ENCODE measurements at regions not wholly inside any gene's neighbourhood (a gene's known extent, or its start where the extent isn't known, plus 50 kb on each side); places are given as distances from the start of the nearest gene placed in this dataset.

GRCh38 chr12:42794806-42795205, 205.3 kb upstream of the PRICKLE1 start:
- DNase-seq (ENCODE audit: low read depth) = no peak

DNA sequence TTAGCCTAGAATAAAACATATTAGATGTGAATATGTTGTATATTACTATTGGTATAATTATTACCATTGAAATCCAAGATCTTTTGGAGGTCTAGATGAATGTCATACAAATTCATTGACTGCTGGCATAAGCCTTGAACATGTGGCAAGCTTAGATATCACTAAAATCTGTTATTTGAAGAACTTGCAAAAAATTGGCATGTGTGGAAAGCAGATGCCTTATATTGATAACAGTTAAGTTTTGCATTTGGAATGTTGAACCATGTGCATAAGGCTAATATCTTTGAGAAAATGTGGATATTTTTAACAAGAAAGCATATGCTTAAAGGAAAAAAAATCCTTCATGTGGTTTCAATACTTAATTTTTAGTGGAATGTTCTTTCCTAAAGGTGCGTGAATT, 203.6 kb upstream of the PRICKLE1 start:
- no peak for DNase-seq (ENCODE audit: low read depth)

DNA sequence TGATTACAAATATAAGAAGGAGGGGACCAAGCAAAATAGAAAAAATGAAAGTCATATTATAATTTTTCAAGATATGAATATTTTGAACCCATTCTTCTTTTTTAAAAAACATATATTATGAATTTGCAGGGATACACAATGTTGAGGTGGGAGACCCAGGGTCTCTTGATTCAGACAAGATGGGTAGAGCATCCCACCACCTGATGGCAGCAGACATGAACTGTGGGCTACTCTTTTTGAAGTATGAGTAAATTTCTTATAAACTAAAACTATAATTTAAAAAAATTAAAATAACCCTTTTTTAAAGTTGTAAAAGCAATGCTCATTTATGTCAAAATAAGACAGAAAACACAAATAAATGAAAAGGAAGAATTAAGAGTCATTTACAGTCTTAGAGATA, 202.7 kb upstream of the PRICKLE1 start:
- no peak for DNase-seq (ENCODE audit: low read depth)

DNA sequence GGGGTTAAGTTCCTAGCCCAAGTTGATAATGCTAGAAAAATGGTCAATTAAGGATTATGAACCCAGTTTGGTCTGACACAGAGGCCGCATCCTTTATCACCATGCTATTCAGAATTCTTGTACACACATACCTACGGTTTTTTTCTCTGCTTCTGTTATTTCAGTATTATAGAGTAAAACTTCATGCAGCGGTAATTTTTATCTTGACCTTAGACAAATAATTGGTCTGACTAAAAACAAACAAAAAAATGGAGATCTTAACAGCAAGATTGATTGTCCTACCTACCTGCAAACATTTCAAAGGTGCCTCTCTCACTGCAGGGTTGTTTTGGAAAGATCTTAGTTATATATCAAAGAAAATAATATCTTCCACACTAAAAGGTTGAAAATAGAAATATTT, 201.9 kb upstream of the PRICKLE1 start:
- no peak for DNase-seq (ENCODE audit: low read depth)

DNA sequence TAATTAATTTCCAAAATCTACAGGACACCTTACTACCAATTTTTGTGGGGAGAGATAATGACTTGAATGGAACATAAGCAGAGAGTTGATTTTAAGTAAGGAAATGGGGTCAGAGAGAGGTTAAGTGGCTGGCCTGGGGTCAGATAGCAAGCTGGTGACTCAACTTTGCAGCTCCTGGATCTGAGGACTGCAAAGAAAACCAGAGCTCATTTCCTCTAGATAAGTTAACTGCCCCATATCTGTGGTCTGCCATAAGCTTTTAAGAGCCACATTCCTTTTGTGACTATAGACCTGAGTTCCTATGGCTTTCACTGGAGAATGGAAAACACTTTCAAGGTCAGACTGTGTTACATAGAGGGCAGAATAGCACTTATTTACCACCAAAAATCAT, 201.2 kb upstream of the PRICKLE1 start:
- DNase-seq (ENCODE audit: low read depth) = no peak

GRCh38 chr12:42789808-42790760, 200.5 kb upstream of the PRICKLE1 start:
- DNase-seq (ENCODE audit: low read depth) = no peak

DNA sequence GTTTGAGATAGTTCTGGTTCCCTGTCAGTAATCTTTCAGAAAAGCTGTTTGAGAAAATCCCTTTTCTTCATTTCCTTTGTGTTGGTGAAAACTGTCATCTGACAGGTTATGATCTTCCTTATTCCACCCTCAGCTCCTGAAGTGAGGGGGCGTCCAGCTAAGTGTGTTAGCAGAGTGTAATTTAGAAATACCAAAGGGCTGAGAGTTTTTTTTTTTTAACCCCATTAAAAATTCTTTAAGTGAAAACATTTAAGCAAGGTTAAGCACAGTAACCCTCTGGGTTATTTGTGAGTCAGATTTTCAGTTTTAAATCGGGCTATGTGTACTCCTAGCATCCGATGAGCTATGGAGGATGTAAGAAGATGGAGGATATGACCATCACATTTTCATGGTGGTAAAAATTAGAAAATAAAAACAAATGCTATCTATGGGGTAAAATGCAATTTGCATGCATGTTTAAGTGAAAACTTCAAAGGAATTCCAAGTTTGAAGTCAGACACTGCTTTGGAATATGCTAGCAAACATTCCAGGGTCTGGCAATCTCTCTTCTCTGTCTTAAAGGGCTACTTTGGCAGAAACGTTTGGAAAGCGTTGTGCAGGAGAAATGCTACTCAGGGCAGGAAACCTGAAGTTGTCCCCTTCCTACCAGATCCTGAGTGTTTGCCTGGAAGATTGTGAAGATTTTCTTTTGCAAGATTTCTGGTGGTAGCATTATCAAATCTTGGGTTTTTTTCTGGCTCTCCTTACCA, 197.0 kb upstream of the PRICKLE1 start:
- no peak for DNase-seq (ENCODE audit: low read depth)

- DNase-seq (ENCODE audit: low read depth) = no peak
Measured at GRCh38 chr12:42785944-42786343, 196.4 kb upstream of the PRICKLE1 start.

DNA sequence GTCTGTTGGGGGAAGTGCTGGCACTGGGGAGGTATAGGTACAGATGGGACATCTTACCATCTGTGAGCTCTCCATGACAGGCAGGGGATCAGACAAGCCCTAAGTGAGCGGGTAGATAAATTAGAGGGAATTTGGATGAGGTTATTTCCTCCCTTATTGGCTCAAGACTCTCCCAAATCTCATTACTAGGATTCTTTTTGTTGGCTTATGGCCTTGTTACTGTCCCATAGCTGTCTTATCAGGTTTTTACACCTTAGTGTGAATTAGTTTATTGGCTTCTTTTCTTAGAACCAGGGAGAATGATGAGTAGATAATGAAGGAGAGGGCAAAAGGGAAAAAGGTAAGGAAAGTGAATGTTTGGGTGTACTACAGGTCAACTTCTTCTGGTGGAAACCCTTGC, 191.1 kb upstream of the PRICKLE1 start:
- DNase-seq (ENCODE audit: low read depth) = no peak

GRCh38 chr12:42779186-42779859, 189.8 kb upstream of the PRICKLE1 start:
- no peak for DNase-seq (ENCODE audit: low read depth)

DNA sequence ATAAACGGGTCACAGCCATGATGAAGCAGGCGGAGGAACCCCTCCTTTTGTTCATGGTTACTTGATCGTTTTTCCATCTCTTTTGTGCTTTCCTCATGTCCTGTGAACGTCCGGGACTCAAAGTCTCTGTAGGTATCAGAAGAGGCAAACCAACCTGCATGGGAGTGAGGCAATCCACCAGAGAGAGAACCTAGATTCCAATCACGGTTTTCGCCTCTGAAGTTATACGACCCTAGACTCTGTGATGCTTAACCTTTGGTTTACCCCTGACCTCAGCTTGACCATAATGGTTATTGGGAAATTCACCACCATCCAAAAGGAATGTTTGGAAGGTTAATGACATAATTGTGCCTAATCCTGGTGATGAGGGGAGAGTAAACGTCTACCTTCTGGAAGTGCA, 186.8 kb upstream of the PRICKLE1 start:
- DNase-seq (ENCODE audit: low read depth) = no peak

GRCh38 chr12:42774238-42774637, 184.7 kb upstream of the PRICKLE1 start:
- no peak for DNase-seq (ENCODE audit: low read depth)

DNA sequence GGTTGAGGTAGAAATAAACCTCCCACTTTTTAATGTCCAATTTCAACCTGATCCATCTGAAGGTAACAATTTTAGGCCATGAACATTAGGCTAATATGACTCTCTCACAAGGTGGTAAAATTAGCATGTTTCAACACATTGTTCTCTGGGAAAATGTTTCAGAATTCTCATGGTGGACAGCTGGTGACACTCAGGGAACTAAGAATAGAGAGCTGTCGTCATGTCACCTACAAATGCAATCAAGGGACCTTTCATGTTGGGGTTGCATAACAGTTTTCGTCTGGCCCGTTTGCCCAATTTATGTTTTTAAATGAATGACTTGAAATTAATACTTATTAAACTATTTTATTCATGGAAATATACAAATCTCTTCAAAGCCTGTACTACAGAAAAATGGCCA, 180.7 kb upstream of the PRICKLE1 start:
- DNase-seq (ENCODE audit: low read depth) = no peak

DNA sequence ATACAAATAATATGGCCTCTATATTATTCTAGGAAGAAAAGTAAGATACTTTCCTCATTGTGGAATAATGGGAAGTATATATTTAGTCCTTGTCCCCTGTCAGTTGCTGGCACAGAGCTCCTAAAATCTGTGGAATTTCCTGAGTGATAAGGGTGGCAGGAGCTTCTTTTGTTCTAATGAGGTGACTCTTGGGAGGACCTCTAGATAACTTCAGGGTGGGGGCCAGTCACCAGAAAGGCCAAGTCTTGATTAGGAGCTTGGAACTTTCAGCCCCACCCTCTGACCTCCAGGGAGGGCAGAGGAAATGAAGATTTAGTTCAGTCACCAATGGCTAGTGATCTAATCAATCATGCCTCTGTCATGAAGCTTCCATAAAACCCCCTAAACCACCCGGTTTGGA, 179.9 kb upstream of the PRICKLE1 start:
- no peak for DNase-seq (ENCODE audit: low read depth)

- DNase-seq (ENCODE audit: low read depth) = no peak
Measured at GRCh38 chr12:42767998-42768397, 178.5 kb upstream of the PRICKLE1 start.

- DNase-seq (ENCODE audit: low read depth) = no peak
Measured at GRCh38 chr12:42767326-42767954, 177.9 kb upstream of the PRICKLE1 start.

DNA sequence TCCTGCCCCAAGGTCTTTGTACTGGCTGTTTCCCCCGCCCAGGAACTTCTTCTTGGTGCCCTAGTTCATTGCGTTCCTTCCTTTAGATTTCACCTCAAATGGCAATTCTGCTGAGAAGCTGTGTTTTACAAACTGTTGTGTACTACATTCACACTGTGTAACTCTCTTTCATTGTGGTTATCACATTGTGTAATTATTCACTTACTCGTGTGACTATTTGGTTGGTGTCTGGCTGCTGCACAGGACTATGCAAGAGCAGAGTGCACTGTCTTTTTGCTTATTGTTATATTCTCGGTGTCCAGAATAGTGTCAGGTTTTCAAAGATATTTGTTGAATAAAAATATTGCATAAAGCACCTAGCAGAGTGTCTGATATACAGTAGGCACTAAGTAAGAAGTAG, 177.2 kb upstream of the PRICKLE1 start:
- DNase-seq (ENCODE audit: low read depth) = no peak

DNA sequence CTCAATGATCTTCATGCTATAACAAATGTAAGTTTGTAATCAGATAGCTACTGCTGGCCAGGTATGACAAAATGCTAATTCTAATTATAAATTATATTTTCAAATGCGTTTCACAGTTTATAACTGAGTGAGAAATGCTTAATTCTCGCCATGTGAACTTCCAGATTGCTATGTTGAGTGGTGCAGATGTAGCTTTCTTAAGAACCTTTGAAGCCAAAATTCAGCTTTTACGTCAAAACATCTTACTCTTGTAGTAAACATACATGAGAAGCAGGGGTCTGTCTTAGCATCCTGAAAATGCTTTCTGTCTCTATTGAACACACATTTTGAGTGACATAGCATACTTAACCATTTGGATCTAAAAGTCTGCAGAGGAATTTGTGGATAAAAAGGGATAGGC, 176.5 kb upstream of the PRICKLE1 start:
- DNase-seq (ENCODE audit: low read depth) = no peak

- DNase-seq (ENCODE audit: low read depth) = no peak
Measured at GRCh38 chr12:42763682-42764081, 174.1 kb upstream of the PRICKLE1 start.

DNA sequence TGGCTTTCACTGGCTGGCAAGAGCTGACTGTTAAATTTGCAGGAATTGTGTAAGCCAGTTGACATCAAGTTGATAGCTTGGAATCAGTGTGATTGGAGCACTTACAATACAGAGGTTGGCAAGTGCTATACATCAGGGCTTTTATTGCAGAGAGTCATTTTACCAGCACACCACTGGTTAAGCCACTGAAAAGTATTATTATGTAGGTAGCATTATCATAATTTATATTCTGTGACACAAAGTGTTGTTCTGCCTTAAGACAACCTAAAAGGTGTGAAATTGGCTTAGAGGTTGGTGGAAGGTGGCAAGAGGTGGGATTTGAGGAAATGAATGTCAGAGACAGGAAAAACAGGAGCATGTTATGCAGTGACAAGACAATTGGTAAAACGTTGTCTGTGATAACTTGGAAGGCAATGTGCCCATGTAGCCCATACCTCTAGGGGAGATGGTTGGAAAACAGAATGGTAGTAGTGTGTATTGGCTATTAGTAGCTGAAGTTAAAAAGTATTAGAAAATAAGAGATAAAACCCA, 172.9 kb upstream of the PRICKLE1 start:
- DNase-seq (ENCODE audit: low read depth) = no peak

- peak; percentile 29 for DNase-seq (ENCODE audit: low read depth)
Measured at GRCh38 chr12:42761601-42762350, 172.2 kb upstream of the PRICKLE1 start.
